IPS-NIHi7 (cell line): ENCODE measurements at regions not wholly inside any gene's neighbourhood (a gene's known extent, or its start where the extent isn't known, plus 50 kb on each side); places are given as distances from the start of the nearest gene placed in this dataset.
"Not testable (repeated sequence)": the region's sequence is repeated elsewhere in the genome, so short reads cannot be mapped to it uniquely, and the experiment has no call there.

Experiments used
- DNase-seq: peaks from one replicate; pipeline ENCODE4 v3.0.0; 2012; ENCODE audit warnings: mixed read lengths; ENCODE audit errors: extremely low spot score

DNA sequence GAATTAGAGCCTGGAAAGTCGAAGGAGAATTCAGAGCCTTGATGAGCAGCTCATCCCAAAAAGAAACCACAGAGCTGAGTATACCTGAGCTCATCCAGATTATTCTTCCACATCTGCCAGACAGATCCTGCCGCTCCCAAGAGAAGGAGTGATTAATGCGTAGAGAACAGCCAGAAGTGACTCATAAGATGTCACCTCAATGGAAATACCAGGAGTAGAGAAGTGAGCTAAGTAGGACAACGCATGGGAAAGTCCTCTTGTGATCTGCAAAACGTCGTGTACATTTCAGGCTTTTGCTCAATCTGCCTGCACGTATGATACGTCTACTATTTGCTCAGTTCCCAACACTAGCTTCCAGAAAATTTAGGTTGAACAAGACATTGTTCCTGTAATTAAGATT lies 230.5 kb upstream of the AUTS2 start:
- no peak for DNase-seq

DNA sequence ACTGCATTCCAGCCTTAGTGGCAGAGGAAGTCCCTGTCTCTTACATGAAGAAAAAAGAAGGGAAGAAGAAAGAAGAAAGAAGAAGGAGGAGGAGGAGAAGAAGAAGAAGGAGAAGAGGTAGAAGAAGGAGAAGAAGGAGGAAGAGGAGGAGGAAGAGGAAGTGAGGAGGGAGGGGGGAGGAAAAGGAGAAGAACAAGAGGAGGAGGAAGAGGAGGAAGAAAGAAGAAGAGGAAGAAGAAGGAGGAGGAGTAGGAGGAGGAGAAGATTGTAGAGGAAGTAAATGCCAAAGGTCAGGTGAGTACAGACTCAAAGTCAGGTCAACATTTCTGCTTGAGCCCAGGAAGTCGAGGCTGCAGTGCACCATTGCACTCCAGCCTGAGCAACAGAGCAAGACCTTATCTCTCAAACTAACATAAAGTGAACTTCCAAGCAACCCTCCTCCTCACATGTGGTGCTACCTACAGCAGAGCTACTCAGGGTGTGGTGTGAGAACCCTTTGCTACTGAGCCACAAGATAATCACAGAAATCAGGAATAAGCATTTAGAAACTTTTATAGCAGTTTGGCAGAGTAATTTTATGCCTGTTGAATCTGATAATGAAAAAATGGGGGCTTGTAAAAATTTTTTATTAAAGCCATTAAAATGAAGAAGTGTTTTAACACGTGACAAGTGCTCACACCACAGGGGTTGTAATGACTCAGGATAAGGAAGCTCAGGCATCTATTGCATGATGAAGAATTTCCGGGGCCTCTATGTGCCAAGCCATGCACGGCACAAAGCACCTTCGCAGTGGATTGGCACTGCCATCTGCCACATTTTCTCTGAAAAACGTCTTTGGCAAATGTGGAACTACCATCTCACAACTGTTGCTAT lies 224.9 kb upstream of the AUTS2 start:
- DNase-seq: no peak

- DNase-seq: no peak
Measured at GRCh38 chr7:69374044-69374425, 224.2 kb upstream of the AUTS2 start.

DNA sequence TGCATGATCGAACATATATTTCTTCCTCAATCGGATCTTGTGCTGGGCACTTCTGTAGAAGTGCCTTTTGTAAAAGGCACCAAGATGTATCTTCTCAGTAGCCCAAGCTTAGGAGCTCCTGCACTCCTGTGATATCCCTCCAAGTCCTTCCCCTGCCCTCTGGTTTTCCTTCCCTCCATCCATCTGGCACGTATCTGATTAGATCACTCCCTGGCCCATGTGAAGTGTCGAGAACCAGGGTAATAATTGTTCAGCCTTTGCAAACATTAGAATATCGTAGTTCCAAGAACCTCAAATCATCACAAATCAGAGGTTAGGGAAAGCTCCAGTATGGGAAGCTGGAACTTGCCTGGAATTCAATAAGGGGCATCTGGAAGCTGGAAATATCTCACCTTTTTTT lies 221.1 kb upstream of the AUTS2 start:
- DNase-seq: no peak

GRCh38 chr7:69388452-69389137 lies 209.7 kb upstream of the AUTS2 start:
- DNase-seq: no peak

DNA sequence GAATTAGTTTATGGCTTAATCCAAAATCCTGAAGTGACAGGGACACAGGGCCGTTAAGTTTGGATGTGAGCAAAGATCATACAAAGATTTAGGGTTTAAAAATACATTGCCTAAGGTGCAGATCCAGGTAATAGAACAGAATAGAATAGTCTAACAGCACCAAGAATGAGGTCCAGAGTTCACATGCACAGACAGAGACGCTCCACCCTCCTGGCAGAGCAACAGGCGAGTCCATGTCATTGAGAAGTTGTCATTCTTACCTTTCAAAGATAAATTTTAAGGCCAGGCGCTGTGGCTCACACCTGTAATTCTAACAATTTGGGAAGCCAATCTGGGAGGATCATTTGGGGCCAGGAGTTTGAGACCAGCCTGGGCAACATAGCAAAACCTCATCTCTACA lies 209.1 kb upstream of the AUTS2 start:
- no peak for DNase-seq

DNA sequence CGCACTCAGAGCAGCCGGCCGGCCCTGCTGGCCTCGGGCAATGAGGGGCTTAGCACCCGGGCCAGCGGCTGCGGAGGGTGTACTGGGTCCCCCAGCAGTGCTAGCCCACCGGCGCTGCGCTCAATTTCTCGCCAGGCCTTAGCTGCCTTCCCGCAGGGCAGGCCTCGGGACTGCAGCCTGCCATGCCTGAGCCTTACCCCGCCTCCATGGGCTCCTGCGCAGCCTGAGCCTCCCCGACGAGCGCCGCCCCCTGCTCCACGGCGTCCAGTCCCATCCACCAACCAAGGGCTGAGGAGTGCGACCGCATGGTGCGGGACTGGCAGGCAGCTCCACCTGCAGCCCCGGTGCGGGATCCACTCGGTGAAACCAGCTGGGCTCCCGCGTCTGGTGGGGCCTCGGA lies 204.4 kb upstream of the AUTS2 start:
- not testable (repeated sequence) for DNase-seq

DNA sequence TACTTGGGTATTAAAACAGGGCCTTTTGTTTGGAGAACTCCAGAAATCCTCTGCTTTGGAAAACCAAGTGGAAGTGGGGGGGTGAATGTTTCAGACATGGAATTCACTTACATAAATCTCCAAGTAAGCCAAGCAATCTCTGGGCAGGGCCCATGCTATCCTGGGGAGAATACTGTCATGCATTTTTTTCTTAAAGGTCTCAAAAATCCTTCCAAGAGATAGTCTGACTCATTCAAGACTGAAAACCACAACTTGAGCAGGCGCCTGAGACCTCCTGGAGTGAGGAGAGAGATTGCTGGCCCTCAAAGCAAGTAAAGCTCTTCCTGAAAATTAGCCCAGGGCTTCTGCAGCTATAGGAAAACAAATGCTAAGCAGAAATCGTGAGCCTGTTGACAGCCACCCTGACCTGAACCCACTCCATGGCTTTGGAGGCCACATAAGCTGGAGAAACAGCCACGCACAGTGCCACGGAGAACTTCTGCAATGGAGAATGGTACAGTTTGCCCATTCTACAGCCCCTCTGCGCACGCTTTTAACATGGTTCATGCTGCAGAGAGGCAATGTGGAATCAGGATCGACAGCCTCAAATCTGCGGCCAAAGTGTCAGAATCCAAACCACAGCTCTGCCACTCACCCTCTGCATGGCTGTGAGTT lies 203.1 kb upstream of the AUTS2 start:
- DNase-seq: peak; percentile 27

- DNase-seq: no peak
Measured at GRCh38 chr7:69398986-69399385, 199.3 kb upstream of the AUTS2 start.

- DNase-seq: peak; percentile 80
Measured at GRCh38 chr7:69399401-69399800, 198.9 kb upstream of the AUTS2 start.

- DNase-seq: no peak
Measured at GRCh38 chr7:69402696-69403095, 195.6 kb upstream of the AUTS2 start.

DNA sequence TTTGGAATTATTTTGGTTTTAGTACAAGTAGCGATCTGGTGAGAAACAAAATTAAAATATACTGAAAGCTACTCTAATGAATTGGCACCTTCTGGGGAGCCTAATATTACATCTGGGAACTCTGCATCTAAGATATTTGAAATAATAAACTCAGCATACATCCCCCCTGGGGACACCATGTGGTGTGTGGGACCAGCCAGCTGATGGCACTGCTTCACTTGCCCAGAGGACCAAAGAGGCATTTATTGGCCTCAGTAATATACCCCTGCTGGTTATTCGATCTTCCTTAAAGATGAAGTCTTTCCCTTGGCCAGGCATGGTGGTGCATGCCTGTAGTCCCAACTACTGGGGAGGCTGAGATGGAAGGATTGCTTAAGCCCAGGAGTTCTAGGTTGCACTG lies 195.1 kb upstream of the AUTS2 start:
- DNase-seq: peak; percentile 68

GRCh38 chr7:69411018-69411417 lies 187.3 kb upstream of the AUTS2 start:
- no peak for DNase-seq

DNA sequence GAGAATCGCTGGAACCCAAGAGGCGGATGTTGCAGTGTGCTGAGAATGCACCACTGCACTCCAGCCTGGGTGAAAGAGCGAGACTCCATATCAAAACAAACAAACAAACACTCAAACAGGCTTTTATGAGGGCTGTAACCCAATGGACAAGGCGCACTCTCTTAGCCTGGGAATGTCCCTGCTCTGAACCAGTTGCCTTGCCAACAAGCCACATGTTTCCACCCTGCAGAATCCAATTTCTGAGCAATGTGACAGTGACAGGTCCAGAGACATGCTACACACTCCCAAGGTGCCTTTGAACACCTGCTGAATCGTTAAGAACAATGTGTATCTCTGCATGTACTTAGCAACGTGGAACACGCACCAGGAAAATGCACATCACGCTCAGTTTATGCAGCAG lies 186.8 kb upstream of the AUTS2 start:
- no peak for DNase-seq

DNA sequence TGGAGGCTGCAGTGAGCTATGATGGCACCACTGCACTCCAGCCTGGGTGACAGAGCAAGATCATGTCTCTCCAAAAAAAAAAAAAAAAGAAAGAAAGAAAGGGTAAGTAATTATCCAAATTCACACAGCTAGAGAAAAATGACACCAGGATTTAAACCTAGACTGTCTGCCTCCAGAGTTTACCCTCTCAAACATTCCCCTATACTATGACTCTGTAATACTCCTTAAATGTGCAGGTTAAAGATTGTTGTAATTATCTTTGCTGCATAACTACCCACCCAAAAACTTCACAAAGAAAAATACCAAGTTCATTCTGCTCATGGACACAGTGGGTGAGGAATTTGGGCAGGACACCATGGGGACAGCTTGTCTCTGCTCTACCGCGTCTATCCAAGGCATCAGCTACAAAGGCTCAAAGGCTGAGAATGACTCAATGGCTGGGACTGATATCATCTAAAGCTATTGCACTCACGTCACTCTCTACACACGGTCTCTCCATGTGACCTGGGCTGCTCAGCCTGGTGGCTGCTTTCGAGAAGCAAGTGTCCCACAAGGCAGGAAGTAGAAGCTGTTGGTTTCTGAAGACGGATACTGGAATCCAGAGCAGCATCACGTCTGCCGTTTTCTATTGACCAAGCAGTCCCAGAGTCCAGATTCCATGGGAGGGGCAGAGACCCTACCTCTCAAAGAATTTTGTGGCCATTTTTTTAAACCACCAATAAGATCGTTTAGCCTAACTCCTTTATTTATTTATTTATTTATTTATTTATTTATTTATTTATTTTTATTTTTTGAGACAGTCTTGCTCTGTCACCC lies 185.7 kb upstream of the AUTS2 start:
- DNase-seq: peak; percentile 48

GRCh38 chr7:69414555-69414954 lies 183.7 kb upstream of the AUTS2 start:
- DNase-seq: no peak

- DNase-seq: no peak
Measured at GRCh38 chr7:69418869-69419670, 179.2 kb upstream of the AUTS2 start.

DNA sequence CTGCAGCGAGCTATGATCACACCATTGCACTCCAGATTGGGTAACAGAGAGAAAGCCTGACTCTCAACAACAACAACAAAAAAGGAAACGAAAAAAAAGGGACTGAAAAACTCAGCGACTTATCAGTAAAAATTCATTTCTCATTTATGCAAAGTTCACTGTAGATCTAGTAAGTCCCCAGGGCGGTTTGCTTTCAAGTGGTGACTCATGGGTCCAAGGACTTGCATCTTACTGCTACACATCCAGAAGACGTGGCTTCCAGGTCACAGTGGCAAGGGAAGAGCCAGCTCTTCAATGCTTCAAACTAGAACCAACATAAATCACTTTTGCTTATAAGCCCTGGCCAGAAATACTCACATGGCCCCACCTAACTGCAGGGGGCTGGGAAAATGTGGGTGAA lies 178.3 kb upstream of the AUTS2 start:
- DNase-seq: no peak

GRCh38 chr7:69422574-69422985 lies 175.7 kb upstream of the AUTS2 start:
- no peak for DNase-seq

- DNase-seq: no peak
Measured at GRCh38 chr7:69426705-69427104, 171.6 kb upstream of the AUTS2 start.

GRCh38 chr7:69428089-69428488 lies 170.2 kb upstream of the AUTS2 start:
- DNase-seq: no peak
